ENCODE measurements at regions not wholly inside any gene's neighbourhood (a gene's known extent, or its start where the extent isn't known, plus 50 kb on each side); places are given as distances from the start of the nearest gene placed in this dataset.

GRCh38 chr10:108244443-108245228, 1080.1 kb upstream of the SORCS1 start (continued):
- TF ChIP-seq ELF1 (IDR thresholded peaks at IDR 0.05; ENCODE audit: borderline replicate concordance, low read depth) (no peak), SIN3A (IDR thresholded peaks at IDR 0.05; ENCODE audit: low read depth) (no peak), RAD21 (IDR thresholded peaks at IDR 0.05; ENCODE audit: low read depth) (no peak), JUND (IDR thresholded peaks at IDR 0.05) (no peak)

GRCh38 chr10:108241166-108241565, 1076.7 kb upstream of the SORCS1 start:
- no peak overlapping the region for H3K4me3 ChIP-seq (replicated peaks in 1 of 2; ENCODE audit: low read depth in 1 of 2, low read length in 2 of 2)
- no peak overlapping the region for H3K27ac ChIP-seq (ENCODE audit: low read depth, low read length)
- no peak for TF ChIP-seq CTCF (IDR thresholded peaks at IDR 0.05 in 2 of 3, conservative IDR thresholded peaks at IDR 0.05 in 1 of 3; ENCODE audit: borderline replicate concordance in 1 of 3, insufficient read depth in 1 of 3, low read depth in 2 of 3, low read length in 2 of 3)
- no peak for TF ChIP-seq ATF3 (IDR thresholded peaks at IDR 0.05)
- TF ChIP-seq ELF1 (IDR thresholded peaks at IDR 0.05; ENCODE audit: borderline replicate concordance, low read depth), result no peak
- TF ChIP-seq RAD21 (IDR thresholded peaks at IDR 0.05; ENCODE audit: low read depth), result no peak
- TF ChIP-seq POLR2A (IDR thresholded peaks at IDR 0.05; ENCODE audit: borderline replicate concordance, extremely low read depth, insufficient read depth, insufficient read length), result no peak
- TF ChIP-seq SIN3A (IDR thresholded peaks at IDR 0.05; ENCODE audit: low read depth), result no peak
- TF ChIP-seq CBX3 (IDR thresholded peaks at IDR 0.05; ENCODE audit: low read depth), result no peak
- no peak for TF ChIP-seq EGR1 (IDR thresholded peaks at IDR 0.05; ENCODE audit: low read depth)
- TF ChIP-seq EZH2phosphoT487 (IDR thresholded peaks at IDR 0.05; ENCODE audit: borderline replicate concordance), result no peak
- no peak for TF ChIP-seq JUND (IDR thresholded peaks at IDR 0.05)
- TF ChIP-seq TCF7L2 (IDR thresholded peaks at IDR 0.05; ENCODE audit: borderline replicate concordance, extremely low read depth, insufficient read depth, insufficient read length), result no peak
- CTCF ChIA-PET, result no interaction called here
- POLR2A ChIA-PET, result no interaction called here
- ATAC-seq (no peak), DNase-seq (ENCODE audit: low read depth, low spot score) (no peak)
- no peaks in the 10 kb centered on the region for H3K4me1 ChIP-seq (ENCODE audit: control insufficient read depth in 1 of 2, insufficient read depth in 2 of 2, low read length in 2 of 2)
- RAD21 ChIA-PET (ENCODE audit: low non-redundant PET in 1 of 2, low total read pairs in 2 of 2, uncharacterized antibody in 2 of 2, unreplicated experiment in 2 of 2), result no interaction called here
- H3K79me2 ChIP-seq (ENCODE audit: insufficient read depth, low read length), result no peaks in the 10 kb centered on the region
- no peaks in the 10 kb centered on the region for H3K36me3 ChIP-seq (ENCODE audit: control insufficient read depth in 1 of 2, insufficient read depth in 2 of 2, low read length in 2 of 2)
- no peak overlapping the region for H3K9ac ChIP-seq (ENCODE audit: low read length)
- no peaks in the 10 kb centered on the region for H3K9me2 ChIP-seq (ENCODE audit: insufficient read depth)
- H2AFZ ChIP-seq (ENCODE audit: low read depth, low read length, poor library complexity, severe bottlenecking), result no peak overlapping the region
- H3K4me2 ChIP-seq (ENCODE audit: low read length), result no peak overlapping the region
- no peaks in the 10 kb centered on the region for H3K27me3 ChIP-seq (ENCODE audit: insufficient read depth, low read length)
- no peaks in the 10 kb centered on the region for H4K20me1 ChIP-seq (ENCODE audit: insufficient read depth)
- no TSS peak for BruUV-seq (replicated peaks)
- intact Hi-C loops (cut with micrococcal nuclease), result no loop called here
- H3K9me3 ChIP-seq (ENCODE audit: control insufficient read depth in 1 of 2, insufficient read depth in 1 of 2, low read depth in 1 of 2, low read length in 2 of 2), result peaks cover 46 to 67% of the 10 kb centered on the region in 2 experiments; a peak in 2 of 4 replicates

Measured in HCT116 (cell line).